Amniotic epithelial cell (primary cell): ENCODE measurements at regions not wholly inside any gene's neighbourhood (a gene's known extent, or its start where the extent isn't known, plus 50 kb on each side); places are given as distances from the start of the nearest gene placed in this dataset.

Experiments used
- DNase-seq: peaks from one replicate; pipeline ENCODE4 v3.0.0-alpha.2; 2010; ENCODE audit warnings: low read depth

- no peak for DNase-seq
Observed at GRCh38 chr2:59662127-59662861, 891.2 kb downstream of the BCL11A start.

GRCh38 chr2:59660262-59660661 is 893.2 kb downstream of the BCL11A start:
- no peak for DNase-seq

DNA sequence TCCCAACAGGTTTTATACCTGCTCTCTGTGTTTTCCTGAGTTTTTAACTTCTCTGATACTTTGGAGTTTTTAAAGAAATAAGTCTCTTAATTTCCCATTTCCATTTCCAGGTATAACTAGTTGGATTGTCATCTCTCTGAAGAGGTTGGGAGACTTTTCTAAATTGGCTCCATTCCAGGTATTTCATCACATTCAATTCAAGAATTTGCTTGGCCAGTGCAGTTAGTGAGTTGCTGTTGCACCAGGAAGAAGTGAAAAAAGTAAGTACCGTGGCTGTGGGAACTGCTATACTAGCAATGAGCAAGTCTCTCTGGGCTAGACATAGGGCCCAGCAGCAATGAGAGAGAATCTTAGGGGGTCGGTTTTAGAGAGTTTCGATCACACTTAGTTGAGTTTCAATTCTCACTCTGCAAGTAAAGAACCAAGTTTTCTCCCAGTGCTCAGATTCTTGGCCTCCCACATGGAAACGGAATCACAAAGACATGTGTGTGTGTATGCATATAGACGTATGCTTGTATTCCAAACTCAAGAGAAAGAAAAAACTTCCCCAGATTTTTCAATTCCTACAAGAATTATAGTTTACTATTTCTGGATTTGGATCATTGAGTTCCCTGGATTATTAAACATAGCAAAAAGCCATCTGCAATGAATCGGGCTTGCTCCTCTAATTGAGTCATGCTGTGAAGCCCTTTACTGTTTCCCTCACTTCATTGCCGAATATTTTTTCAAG is 894.4 kb downstream of the BCL11A start:
- no peak for DNase-seq

- no peak for DNase-seq
Observed at GRCh38 chr2:59655809-59656208, 897.6 kb downstream of the BCL11A start.

DNA sequence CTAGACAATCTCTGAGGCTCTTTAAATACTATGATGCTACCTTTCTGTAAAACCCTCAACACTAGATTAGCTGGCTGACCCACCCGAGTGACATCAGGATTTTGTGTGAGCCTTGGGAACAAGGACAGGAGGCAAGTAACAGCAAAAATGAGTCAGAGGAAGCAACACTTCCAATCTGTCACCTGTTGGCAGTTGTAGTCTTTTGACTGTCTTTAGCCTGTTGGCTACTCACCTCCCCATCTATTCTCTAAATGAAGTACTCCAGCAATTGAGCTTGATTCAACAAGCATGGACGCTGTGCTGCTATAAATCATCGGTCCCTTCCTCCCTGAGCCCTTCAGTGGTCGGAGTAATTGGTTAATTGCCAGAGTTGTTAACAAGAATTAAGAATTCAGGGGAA is 898.7 kb downstream of the BCL11A start:
- DNase-seq: no peak

DNA sequence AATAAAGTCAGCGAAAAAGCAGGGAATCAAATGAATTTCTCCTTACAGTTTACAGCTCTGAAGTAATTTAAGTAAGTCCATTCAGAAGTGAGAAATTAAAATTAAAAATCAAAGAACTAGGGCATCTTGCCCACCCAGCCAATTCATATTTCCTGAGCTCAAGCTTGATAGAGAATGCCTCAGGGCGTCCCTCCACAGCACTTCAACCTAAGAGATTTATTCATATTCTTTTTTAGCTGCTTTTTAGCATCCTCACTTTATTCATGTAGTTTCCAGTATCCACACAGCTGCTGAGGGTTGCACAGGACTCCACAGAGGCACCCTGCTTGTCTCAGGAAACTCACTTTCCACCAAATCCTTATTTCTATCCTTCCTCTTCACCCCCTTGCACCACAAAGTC is 900.3 kb downstream of the BCL11A start:
- no peak for DNase-seq

DNA sequence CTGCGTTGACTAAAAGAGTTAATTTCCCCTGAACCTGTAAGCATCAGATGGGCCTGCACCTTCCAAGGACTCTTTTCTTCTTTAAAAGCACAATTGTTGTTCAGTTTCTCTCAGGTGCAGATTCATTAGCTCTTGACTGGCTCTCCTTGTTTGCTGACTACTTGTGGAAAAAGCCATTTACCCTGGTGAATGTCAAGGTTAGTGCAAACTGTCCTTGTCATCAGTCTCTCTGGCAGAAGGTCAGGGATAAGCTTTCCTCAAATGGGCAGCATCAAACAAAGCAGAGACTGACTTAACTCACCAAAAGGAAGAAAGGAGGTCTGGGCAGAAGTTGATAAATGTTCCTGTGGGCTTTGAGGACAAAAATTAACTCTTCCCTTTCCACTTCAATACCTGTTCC is 922.7 kb downstream of the BCL11A start:
- DNase-seq: no peak

- no peak for DNase-seq
Observed at GRCh38 chr2:59627599-59627998, 925.9 kb downstream of the BCL11A start.

DNA sequence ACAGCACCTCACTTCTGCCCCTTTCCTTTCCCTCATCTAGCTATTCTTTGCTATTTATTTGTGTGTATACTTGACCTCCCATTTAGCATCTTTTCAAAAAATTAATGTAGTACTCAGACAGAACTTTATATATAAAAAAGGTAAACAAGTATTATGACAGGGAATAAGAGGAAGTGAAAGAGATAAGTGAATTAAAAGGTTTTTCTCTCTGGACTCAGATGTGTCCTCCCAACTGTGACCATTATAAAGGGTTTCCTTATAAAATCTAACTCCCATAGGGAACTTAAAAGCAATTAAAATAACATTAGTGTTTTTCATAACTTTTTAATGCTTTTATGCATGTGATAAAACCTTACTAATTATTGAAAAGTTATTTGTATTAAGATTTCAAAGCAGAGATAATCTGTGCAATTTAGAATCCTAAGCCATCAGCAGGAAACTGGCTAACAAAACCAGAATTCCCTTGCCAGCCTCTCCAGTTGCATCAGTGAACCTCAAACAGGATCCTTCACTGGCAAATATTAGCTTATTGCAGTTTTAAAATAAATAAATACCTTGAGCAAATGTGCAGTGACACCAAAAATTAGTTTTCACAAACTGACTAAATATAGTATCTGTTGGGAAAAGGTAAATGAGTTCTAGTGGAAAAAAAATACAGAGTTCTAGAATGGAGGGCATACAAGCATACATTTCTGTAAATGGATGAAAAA is 930.7 kb downstream of the BCL11A start:
- no peak for DNase-seq

- DNase-seq: no peak
Observed at GRCh38 chr2:59604123-59604522, 949.3 kb downstream of the BCL11A start.

DNA sequence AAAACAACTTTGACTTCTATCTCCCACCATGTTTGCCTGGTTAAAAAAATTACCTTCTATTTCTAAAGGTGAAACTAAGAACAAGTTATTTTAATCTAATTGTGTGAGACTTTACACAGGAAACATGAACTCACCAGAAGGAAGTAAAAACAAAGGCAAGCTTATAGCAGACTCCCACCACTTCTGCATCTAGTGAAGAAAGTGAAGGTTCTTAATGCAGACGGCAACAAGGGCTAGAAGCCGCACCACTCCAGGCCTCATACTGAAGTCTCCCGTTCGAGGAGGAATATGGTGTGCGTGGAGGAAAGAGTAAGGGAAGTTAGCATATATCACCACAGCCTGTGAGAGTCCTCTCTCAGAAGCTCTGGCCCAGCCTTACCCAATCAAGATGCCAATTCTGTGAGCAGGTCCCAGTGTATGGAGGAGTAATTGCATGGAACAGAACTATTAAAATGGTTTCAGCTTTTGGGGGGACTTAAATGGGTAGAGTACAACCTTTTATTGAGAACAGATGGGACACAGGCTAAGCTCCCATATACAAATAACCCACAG is 958.7 kb downstream of the BCL11A start:
- no peak for DNase-seq

GRCh38 chr2:59590798-59591197 is 962.7 kb downstream of the BCL11A start:
- no peak for DNase-seq

- no peak for DNase-seq
Observed at GRCh38 chr2:59589881-59590280, 963.6 kb downstream of the BCL11A start.

DNA sequence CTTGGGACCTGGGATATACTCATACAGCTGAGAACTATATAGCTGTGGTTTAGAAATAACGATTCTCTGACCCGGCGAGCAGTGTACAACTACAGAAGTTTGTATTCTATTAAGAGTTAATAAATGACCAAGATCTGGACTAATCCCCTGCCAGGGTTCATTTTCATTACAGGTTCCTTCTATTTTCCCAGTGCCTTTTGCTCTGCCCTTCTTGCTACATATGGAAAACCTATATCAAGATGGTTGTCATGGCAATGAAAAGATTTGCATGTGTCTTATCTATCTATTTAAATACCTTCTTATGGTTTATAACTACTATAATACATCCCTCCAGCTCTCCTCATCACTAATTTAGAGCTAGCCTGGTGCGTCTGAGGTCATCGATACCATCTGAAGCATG is 965.2 kb downstream of the BCL11A start:
- DNase-seq: no peak

DNA sequence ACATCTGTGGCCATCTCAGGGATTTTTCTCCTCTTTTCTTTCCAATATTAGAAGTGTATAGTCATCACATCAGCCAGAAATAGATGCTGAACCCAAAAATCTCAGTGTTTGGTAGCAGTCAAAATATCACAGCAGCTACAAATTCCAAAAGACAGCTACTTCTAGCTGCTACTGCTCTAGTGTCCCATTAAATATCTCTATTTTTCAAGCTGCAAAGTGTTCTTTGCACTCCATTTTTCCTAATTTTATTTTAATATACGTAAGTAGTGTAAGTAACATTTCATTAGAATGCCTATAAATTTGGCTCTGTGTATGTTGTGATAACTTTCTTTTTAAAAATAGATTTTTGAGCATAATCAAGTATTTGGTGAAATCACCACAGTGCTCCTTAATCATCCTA is 967.3 kb downstream of the BCL11A start:
- no peak for DNase-seq

DNA sequence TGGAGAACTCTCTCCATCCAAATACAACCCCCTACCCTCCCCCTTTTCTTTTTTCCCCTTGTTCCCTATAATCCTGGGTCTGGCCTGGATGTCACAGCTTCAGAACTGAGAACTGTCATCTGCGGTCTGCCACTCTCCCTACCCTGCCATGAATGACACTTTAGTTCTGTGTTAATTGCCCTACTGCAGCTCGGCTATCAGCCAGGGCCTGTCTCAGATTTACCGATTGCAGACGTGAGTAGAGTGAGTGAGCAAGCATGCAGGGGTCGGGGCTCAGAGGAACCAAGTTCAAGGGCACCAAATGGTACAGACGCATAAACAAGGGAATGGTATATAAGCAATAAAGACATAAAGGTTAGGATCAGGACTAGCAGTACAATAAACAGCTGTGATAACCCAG is 967.8 kb downstream of the BCL11A start:
- DNase-seq: no peak

- no peak for DNase-seq
Observed at GRCh38 chr2:59584958-59585357, 968.5 kb downstream of the BCL11A start.

- no peak for DNase-seq
Observed at GRCh38 chr2:59583173-59583765, 970.2 kb downstream of the BCL11A start.

GRCh38 chr2:59578349-59578748 is 975.1 kb downstream of the BCL11A start:
- DNase-seq: no peak

DNA sequence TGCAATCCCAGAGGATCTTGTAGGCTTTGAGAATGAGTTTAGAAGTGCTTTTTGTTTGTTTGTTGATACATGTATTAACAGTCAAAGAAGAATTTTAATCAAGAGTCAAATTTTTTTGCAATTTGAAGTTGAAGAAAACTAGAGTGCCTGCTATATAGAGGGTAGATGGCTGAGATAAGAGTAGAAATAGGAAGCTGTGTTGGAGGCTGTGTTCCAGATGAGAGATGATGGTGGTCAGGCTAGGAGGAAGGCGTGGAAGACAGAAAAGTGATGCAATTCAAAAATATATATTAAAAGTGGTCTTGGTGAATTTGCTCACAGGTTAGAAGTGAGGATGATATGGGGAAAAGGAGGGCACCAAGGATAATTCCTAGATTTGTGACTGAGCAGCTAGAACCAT is 978.3 kb downstream of the BCL11A start:
- no peak for DNase-seq

GRCh38 chr2:59572227-59572626 is 981.2 kb downstream of the BCL11A start:
- no peak for DNase-seq

DNA sequence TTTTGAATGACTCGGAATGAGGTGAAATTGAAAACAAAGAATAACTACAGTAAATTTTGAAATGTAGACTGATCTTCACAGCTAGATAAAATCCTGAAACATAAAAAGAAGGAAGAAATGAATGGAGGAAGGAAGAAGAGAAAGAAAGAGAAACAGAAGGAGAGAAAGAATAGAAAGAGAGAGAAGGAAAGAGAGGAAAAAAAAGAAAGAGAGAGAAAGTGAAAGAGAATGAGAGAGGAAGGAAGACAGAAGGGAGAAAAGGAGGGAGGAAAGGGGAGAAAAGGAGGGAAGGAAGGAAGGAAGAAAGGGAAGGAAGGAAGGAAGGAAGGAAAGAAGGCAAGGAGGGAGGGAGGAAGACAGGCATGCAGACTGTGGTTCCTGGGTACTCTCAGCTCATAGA is 982.6 kb downstream of the BCL11A start:
- no peak for DNase-seq
